Hepatic stellate cell (primary cell): ENCODE measurements at regions not wholly inside any gene's neighbourhood (a gene's known extent, or its start where the extent isn't known, plus 50 kb on each side); places are given as distances from the start of the nearest gene placed in this dataset.

Experiments used
- DNase-seq: peaks from one replicate; pipeline ENCODE4 v3.0.0; 2011; ENCODE audit warnings: low spot score

GRCh38 chr2:161028581-161028980 lies 131.6 kb upstream of the TANK start:
- DNase-seq = no peak

GRCh38 chr2:161029321-161029720 lies 130.9 kb upstream of the TANK start:
- no peak for DNase-seq

GRCh38 chr2:161030260-161031063 lies 129.8 kb upstream of the TANK start:
- peak; percentile 60 for DNase-seq

- no peak for DNase-seq
Measured at GRCh38 chr2:161031511-161031910, 128.7 kb upstream of the TANK start.

GRCh38 chr2:161032635-161033034 lies 127.6 kb upstream of the TANK start:
- no peak for DNase-seq

GRCh38 chr2:161033059-161033660 lies 127.1 kb upstream of the TANK start:
- DNase-seq = peak; percentile 4

GRCh38 chr2:161036926-161037325 lies 123.3 kb upstream of the TANK start:
- DNase-seq = no peak

GRCh38 chr2:161039071-161039470 lies 121.2 kb upstream of the TANK start:
- DNase-seq = no peak

- DNase-seq = no peak
Measured at GRCh38 chr2:161041356-161041755, 118.9 kb upstream of the TANK start.

GRCh38 chr2:161042990-161043625 lies 117.1 kb upstream of the TANK start:
- DNase-seq = no peak

GRCh38 chr2:161044095-161044865 lies 115.9 kb upstream of the TANK start:
- DNase-seq = no peak

- no peak for DNase-seq
Measured at GRCh38 chr2:161044921-161045320, 115.3 kb upstream of the TANK start.

- DNase-seq = peak; percentile 11
Measured at GRCh38 chr2:161045726-161046125, 114.5 kb upstream of the TANK start.

- DNase-seq = no peak
Measured at GRCh38 chr2:161046876-161047275, 113.4 kb upstream of the TANK start.

- no peak for DNase-seq
Measured at GRCh38 chr2:161048317-161048716, 111.9 kb upstream of the TANK start.

GRCh38 chr2:161049559-161049958 lies 110.7 kb upstream of the TANK start:
- DNase-seq = no peak

- DNase-seq = no peak
Measured at GRCh38 chr2:161052214-161052613, 108.0 kb upstream of the TANK start.

- DNase-seq = no peak
Measured at GRCh38 chr2:161055289-161055688, 104.9 kb upstream of the TANK start.

GRCh38 chr2:161059388-161059787 lies 100.8 kb upstream of the TANK start:
- DNase-seq = no peak

- DNase-seq = no peak
Measured at GRCh38 chr2:161061786-161062185, 98.4 kb upstream of the TANK start.

GRCh38 chr2:161063157-161063945 lies 96.9 kb upstream of the TANK start:
- peak; percentile 50 for DNase-seq

GRCh38 chr2:161063946-161064306 lies 96.3 kb upstream of the TANK start:
- no peak for DNase-seq
